GM21717 (cell line): ENCODE measurements at regions not wholly inside any gene's neighbourhood (a gene's known extent, or its start where the extent isn't known, plus 50 kb on each side); places are given as distances from the start of the nearest gene placed in this dataset.
"Not testable (repeated sequence)": the region's sequence is repeated elsewhere in the genome, so short reads cannot be mapped to it uniquely, and the experiment has no call there.

Experiments used
- ATAC-seq: cut with Tn5 transposase; IDR thresholded peaks from one replicate; pipeline ENCODE4 v1.9.1; 2021; ENCODE audit warnings: mild to moderate bottlenecking, moderate library complexity; ENCODE audit not compliant: unreplicated experiment

DNA sequence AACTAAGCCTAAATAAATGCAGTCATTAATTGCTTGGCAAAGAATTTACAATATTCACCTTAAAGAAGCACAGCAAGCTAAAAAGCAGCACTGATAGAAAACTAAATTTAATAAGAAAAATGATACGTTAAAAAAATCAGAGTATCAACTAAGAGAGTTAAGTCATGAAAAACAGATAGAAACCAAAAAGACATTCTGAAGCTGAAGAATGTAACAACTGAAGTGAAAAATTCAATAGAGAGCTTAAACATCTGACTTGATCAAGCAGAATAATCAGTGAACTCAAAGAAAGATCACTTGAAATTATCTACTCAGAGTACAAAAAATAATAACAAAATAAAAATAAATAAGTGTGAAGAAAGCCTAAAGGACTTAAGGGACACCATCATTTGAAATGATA lies 588.0 kb upstream of the HS3ST1 start:
- no peak for ATAC-seq

DNA sequence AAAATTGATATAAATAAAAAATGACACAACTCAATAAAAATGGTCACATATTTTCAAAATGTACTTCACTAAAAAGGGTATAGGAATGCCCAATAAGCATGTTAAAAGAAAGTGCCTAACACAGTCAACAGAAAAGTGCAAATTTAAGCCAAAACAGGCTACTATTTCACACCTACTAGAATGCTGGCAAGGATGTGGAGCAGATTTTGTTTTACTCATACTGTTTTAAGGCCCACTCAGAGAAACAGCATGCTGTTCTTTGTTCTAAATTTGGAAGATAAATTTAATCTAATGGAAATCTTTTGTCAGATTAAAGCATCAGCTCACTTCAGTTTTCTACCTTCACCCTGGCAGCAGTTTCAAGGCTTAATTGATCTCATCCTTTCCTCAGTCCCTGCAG lies 576.8 kb upstream of the HS3ST1 start:
- no peak for ATAC-seq

GRCh38 chr4:11996581-11996980 lies 567.9 kb upstream of the HS3ST1 start:
- not testable (repeated sequence) for ATAC-seq

DNA sequence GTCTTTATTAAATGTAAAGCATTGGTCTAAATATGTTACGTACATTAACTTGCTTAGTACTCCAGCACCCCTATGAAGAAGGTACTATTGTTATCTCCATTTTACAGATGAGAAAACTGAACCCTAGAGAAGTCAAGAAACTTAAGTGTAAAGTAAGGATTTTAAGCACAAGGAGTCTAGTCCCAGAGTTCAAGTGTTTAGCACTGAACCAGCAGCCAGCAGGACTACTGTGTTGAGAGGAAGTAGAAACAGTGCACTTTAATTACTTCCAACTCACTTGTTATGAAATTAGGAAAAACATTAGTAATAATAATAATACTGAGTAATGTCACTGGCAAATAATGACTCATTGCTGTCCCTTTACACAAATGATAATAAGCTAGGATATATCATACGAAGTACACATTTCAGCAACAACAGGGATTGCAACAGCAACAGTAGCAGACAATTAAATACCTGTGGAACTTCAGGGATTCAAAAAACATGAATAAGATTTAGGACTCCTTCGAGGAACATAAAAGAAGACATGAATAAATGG lies 548.1 kb upstream of the HS3ST1 start:
- no peak for ATAC-seq

- no peak for ATAC-seq
These were observed 544.6 kb upstream of the HS3ST1 start for GRCh38 chr4:11973270-11973669.

DNA sequence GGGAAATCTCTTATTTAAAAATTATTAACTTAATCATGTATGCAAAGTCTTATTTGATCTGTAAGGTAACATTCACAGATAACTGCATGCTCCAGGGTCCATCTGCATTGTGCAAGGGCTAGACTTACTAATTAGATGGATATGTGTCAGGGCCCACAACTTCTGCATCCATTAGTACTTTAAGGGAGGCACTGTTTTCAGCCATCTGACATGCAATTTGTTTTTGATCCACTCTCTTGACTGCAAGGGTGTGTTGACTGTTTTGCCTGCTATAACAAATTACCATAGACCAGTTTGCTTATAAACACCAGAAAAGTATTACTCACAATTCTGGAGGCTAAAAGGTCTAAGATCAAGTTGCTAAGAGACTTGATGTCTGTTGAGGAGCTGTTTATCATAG lies 542.1 kb upstream of the HS3ST1 start:
- ATAC-seq = no peak

DNA sequence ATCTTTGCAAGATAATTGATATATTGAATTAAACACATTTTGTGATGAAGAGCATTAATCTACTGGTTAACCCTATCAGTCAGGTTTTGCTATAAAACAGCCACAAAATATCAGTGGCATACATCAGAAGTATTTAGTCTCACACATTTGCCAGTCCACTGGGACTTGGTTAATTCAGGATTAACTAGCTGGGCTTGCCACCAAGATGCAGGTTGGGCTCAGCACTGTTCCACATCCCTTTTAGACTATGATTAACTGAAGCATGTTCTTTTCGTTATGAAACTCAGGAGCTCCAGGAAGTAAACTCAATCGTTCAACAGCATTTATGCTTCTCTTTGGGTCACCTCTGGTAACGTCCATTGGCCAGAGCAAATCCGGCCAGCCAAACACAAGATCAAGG lies 538.1 kb upstream of the HS3ST1 start:
- no peak for ATAC-seq

DNA sequence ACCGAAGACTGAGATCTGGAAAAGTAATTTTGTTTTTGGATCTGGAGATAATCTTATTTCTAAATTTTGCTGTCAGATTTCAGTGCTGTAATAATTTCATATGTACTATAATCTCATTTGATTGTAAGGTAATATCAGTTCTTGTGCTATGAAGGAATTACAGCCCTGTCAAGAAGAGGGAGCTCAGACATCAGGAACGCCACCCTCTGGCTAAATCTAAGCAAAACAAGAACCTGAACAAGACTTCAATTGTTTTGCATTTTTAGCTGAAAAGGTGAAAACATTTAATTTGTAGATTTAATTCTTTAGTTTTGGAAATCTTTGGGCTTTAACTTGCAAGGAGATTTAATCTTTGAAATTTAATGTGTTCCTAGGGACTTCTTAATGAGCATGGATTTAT lies 525.4 kb upstream of the HS3ST1 start:
- no peak for ATAC-seq

DNA sequence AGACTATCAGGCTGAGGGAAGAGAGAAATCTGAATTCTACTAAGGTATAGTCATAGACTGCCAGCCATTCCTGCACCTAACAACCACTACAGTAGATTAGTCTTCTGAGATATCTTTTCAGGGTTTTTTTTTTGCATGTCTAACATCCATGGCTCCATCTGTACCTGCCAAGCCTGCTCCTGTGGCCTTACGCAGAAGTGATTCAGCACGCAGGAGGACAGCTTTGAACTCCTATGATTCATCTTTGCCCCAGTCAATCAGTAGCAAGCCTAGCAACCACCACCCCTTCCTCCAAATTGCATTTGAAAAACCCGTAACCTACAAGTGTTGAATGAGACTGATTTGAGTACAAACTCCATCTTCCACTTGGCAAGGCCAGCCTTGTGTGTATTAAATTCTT lies 520.7 kb upstream of the HS3ST1 start:
- no peak for ATAC-seq

DNA sequence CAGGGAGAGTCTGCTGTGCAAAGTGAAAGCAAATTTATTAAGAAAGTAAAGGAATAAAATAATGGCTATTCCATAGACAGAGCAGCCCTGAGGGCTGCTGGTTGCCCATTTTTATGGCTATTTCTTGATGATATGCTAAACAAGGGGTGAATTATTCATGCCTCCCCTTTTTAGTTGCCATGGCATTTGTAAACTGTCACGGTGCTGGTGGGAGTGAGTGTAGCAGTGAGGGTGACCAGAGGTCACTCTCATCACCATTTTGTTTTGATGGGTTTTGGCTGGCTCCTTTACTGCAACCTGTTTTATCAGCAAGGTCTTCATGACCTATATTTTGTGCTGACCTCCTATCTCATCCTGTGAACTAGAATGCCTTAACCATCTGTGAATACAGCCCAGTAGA lies 518.9 kb upstream of the HS3ST1 start:
- ATAC-seq = not testable (repeated sequence)

DNA sequence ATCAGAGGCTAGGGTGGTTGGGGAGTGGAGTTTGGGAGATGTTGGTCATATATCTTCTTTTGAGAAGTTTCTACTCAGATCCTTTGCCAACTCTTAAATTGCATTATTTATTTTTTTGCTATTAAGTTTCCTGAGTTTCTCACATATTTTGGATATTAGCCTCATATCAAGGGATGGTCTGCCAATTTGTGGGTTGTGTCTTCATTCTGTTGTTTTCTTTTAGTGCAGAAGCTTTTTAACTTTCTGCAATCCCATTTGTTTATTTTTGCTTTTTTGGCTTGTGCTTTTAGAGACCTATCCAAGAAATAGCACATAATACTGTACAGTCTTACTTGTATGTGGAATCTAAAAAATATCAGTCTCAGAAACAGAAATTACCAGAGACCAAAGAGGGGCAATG lies 509.2 kb upstream of the HS3ST1 start:
- no peak for ATAC-seq

- ATAC-seq = no peak
These were observed 502.6 kb upstream of the HS3ST1 start for GRCh38 chr4:11931266-11931820.

GRCh38 chr4:11929080-11929479 lies 500.4 kb upstream of the HS3ST1 start:
- no peak for ATAC-seq

- no peak for ATAC-seq
These were observed 490.6 kb upstream of the HS3ST1 start for GRCh38 chr4:11919316-11919715.

GRCh38 chr4:11914406-11914805 lies 485.7 kb upstream of the HS3ST1 start:
- no peak for ATAC-seq

- no peak for ATAC-seq
These were observed 484.2 kb upstream of the HS3ST1 start for GRCh38 chr4:11912886-11913285.

DNA sequence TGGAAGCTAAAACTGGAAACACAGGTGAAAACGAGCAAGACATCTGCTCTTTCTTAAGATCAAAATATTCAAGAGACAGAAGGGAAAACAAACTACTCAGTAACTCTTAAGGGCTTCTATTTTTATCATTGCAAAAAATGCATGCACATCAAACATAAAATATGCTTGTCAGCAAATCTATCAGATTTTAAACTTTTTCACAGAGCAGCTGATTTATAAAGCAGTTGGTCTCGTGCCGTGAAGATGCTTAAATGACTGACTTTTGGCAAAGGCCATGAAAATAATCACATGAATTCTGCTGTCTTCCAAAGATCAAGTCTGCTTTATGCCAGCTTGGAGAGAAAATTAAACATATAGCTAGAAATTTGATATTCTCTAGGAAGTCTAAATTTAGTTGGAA lies 482.1 kb upstream of the HS3ST1 start:
- no peak for ATAC-seq

DNA sequence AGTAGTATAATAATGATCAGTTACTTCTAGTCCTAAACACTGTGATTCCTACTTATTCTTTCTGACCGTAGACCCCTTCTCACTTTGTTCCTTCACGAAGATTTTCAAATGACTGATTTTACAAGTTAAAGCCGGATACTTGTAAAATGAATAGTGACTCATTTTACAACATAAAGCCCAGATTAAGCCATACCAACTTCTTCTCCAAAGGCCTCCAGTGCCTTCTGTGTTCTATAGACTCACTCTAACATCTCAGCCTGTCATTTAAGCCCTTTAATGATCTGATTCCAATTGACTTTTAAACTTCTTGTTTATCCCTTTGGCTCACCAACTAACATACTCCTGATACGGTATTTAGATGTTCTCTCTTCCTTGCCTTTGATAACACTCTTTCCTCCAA lies 480.0 kb upstream of the HS3ST1 start:
- ATAC-seq = no peak

- ATAC-seq = no peak
These were observed 479.5 kb upstream of the HS3ST1 start for GRCh38 chr4:11908205-11908604.

DNA sequence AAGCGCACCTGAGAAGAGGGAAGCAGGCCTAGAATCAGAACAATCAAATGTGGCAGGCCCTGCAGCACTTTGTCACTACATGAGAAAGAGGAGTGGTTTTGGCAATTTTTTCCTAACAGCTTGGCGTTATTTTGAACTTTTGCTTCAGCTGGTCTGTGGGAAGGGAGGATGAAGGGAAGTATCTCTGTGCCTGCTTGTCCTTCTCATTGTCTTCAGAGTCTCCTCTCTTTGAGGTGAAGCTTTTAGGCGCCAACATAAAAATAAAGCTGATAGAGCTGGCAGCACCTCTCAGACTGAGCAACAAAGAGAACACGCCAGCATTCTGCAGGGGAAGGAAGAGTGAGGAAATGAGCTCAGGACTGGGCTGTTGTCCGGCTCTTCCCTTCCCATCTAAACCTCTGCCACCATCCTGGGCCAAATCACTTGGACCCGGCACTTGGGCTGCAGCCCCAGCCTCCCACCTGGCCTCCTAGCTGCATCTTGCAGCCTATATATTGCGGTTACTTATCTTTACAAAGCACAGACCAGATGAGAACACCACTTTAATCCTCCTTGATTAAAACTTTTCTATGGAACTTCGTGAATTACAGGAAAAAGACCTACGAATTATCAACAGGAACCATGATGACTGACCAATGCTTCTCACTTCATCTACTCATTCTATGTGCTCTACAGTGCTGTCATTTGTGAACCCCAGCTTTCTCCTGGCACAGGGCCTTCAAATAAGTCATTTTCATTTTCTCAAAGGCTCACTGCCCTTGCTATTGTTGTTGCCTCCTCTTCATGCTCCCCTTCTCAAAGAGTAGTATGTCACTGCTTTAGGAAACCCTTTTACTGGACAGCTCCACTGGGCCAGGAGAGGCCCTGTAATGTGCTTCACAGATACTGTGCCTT lies 476.4 kb upstream of the HS3ST1 start:
- ATAC-seq = no peak

- no peak for ATAC-seq
These were observed 475.4 kb upstream of the HS3ST1 start for GRCh38 chr4:11904117-11904535.

GRCh38 chr4:11901089-11901488 lies 472.4 kb upstream of the HS3ST1 start:
- no peak for ATAC-seq
